AG09309 (cell line): ENCODE measurements at regions not wholly inside any gene's neighbourhood (a gene's known extent, or its start where the extent isn't known, plus 50 kb on each side); places are given as distances from the start of the nearest gene placed in this dataset.

Source experiments
- DNase-seq: peaks from one replicate; pipeline ENCODE4 v3.0.0-alpha.2; 2010; ENCODE audit warnings: low read depth
- H3K4me3 ChIP-seq: 2 replicates; pipeline ENCODE4 v1.5.1; 2011; ENCODE audit warnings: mild to moderate bottlenecking, low read depth, low read length, moderate library complexity; ENCODE audit not compliant: control insufficient read depth
- CTCF ChIP-seq: IDR thresholded peaks from 2 replicates; pipeline ENCODE4 v1.5.1; 2011; ENCODE audit warnings: mild to moderate bottlenecking, low read depth, low read length, inconsistent platforms; ENCODE audit not compliant: insufficient read depth, control insufficient read depth; ENCODE audit errors: missing control alignments

GRCh38 chr4:31391976-31392375, 671.8 kb downstream of the PCDH7 start:
- no peak for TF ChIP-seq CTCF
- DNase-seq, result no peak
- no peak overlapping the region for H3K4me3 ChIP-seq

GRCh38 chr4:31392923-31393322, 672.8 kb downstream of the PCDH7 start:
- H3K4me3 ChIP-seq, result no peak overlapping the region
- no peak for TF ChIP-seq CTCF

GRCh38 chr4:31408121-31408520, 688.0 kb downstream of the PCDH7 start:
- TF ChIP-seq CTCF, result no peak
- H3K4me3 ChIP-seq, result no peak overlapping the region
- DNase-seq, result no peak

More at GRCh38 chr4:31392923-31393322, 672.8 kb downstream of the PCDH7 start:
- DNase-seq, result no peak

- TF ChIP-seq CTCF, result no peak
- DNase-seq, result no peak
- no peak overlapping the region for H3K4me3 ChIP-seq
These were observed 691.4 kb downstream of the PCDH7 start for GRCh38 chr4:31411565-31411964.

GRCh38 chr4:31415629-31416028, 695.5 kb downstream of the PCDH7 start:
- H3K4me3 ChIP-seq, result no peak overlapping the region
- no peak for DNase-seq
- TF ChIP-seq CTCF, result no peak

- no peak for DNase-seq
- TF ChIP-seq CTCF, result no peak
- no peak overlapping the region for H3K4me3 ChIP-seq
These were observed 696.3 kb downstream of the PCDH7 start for GRCh38 chr4:31416498-31416897.

- no peak for DNase-seq
- TF ChIP-seq CTCF, result no peak
- H3K4me3 ChIP-seq, result no peak overlapping the region
These were observed 696.9 kb downstream of the PCDH7 start for GRCh38 chr4:31417040-31417439.
